HG03378 (cell line): ENCODE measurements at regions not wholly inside any gene's neighbourhood (a gene's known extent, or its start where the extent isn't known, plus 50 kb on each side); places are given as distances from the start of the nearest gene placed in this dataset.

Experiments used
- ATAC-seq: cut with Tn5 transposase; IDR thresholded peaks from one replicate; pipeline ENCODE4 v1.9.1; 2021; ENCODE audit warnings: mild to moderate bottlenecking, moderate library complexity; ENCODE audit not compliant: unreplicated experiment

DNA sequence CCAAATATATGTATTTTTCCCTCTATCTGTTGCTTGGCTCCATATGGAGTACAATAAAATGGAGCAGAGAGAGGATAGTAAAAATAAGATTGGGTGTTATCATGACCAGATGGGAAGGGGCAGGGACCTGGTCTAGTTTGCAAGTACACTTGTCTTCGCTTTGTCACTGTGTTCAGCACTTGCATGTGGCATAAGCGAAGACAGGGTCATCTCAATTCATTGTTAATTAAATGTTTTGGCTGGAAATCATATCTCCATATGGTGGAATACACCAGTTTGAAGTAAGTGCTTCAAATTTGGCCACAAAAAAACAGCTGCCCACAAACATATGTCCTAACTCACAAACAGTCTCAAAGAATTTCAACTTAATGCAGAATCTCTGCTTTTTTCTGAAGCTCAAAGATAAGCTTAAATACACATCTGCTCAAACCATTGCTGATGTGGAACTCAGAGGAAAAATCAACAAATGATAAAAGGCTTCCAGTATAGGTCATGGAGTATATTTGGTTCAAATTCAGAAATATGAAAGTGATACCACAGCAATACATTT, 865.4 kb downstream of the TLE4 start:
- ATAC-seq, result no peak

DNA sequence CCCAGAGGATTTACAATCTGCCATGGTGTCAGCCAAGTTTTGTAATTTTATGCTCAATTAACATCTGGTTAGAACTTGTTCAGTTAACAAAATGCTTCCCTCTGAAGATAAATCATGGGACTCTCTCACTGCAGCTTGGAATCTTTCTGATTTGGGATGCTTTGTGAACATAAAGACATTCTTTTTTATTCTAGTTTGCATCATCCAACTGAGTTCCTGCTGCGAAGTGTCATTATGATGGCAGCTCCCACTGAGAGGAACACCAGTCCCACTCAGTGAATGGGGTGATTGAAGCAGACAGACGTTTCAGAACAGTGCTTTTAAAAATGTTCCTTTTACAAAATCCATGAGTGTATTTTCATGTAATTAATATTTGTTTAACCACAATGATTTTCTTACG, 863.8 kb downstream of the TLE4 start:
- ATAC-seq, result no peak

DNA sequence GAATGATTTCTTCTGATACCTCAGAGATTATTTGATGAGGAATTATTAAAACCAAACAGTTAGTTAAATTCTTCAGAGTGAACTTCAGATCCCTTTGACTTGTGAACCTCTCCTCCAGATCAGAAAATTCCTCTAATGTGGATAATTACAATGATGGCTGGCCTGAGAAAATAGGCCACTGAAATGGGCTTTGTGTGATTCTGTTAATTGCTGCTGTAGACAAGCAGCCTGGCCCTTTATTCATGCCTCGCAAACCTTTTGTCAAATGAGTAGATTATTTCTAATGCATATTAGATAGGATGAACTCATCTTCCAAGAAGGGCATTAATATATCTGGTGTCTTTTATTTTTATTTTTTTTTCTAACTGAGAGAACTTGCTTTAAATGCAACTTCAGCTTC, 855.2 kb downstream of the TLE4 start:
- no peak for ATAC-seq

DNA sequence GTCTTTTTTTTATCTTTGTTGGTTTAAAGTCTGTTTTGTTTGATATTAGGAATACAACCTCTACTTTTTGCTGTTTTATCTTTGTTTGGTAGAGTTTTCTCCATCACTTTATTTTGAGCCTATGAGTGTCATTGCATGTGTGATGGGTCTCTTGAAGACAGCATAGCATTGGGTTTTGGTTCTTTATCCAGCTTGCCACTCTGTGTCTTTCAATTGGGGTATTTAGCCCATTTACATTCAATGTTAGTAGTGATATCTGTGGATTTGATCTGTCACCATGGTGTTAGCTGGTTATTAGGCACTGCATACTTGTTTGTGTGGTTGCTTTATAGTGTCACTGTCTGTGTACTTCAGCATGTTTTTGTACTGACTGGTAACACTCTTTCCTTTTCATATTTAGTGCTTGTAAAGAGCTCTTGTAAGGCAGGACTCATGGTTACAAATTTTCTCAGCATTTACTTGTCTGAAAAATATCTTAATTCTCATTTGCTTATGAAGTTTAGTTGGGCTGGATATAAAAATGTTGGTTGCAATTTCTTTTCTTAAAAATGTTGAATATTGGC, 845.5 kb downstream of the TLE4 start:
- ATAC-seq, result no peak

DNA sequence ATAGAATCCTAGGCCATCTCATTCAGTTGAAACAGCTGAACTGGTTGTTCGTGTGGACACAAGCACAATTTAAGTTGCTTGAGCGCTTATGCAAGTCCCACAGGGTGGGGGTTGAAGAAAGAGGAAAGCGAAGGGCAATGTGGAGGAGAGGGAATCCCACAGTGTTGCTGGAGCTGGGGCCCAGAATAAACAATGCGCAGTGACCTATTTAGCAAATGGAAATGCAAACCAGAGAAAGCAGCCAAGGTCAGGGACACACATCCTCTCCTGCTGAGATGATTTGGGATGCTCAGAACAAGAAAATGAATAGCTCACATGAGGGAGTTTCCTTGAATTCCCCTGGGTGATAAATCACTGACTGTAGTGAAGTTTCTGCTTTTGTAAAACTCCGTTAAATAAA, 838.3 kb downstream of the TLE4 start:
- ATAC-seq, result no peak

DNA sequence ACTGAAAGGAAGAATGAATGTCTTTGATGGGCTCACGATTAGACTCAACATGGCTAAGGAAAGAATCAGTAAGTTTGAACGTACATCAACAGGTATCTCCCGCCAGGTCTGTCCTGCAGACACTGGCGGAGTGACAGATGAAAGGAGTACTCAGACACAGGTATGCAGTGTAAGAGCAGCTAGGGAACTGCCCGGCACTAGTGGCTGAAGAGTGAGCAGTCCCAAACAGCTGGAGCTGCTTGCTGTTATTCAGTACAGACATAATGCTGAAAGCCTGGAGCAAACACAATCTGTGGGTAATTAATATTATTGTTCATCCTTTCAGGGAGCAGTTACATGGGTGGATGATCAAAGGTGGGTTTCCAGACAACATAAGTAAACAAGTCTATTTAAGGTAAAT, 835.5 kb downstream of the TLE4 start:
- no peak for ATAC-seq

DNA sequence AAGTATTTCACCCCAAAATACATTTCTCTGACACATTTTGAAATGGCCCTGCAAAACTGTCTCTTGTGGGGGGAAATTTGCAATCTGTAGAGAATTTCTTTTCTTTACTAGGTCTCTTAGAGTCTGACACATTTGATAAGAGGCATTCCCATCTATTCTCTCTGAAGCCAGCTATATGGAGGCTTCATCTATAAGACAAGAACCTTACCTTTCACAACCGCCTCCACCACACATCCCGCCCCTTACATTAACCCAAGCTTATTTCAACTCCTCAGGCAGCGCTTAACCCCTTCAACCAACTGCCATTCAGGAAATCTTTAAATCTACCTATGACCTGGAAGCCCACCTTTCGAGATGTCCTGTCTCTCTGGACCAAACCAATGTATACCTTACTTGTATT, 829.5 kb downstream of the TLE4 start:
- no peak for ATAC-seq

DNA sequence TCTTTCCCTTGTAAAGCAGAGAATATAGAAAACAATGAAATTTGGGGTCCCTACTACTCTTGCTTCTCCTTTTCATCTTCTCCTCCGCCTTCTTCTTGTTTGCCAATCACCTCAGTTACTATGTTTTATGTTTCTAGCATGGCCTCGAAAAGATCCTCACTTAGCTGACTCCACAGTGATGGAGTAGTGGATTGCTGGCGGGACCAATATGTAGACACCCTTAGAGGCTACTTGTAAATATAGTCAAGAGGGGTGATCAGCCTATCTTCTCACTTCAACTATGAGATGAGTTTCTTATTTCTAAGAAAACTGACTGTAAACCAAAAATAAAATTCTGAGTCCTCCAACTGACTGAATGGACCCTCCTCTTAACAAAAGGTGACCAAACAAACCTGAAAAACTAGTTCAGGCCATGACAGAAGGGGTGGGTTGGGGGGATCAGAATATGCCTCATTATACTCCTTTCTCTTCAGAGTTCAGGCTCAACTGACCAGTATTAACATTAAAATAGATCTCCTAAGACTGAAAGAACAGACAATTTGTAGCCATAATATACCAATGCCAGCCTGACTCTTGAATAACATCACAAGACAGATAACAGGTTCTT, 829.0 kb downstream of the TLE4 start:
- no peak for ATAC-seq

DNA sequence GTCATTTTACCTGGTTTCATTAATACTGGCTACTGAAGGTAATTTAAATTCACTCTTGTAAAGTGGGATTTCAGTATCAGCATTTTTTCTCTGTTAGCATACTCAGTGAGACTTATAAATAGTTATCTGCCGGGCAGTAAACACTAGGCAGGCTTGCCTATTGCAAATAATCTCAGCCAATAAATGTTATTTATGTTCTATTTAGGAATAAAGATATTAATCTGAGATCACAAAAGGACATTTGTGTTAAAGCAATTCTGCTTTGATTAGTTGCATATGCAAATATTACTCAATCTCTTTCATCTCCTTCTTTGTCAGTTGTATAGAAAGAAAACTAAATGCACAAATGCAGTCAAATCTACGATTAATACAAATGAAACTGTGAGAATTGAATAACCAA, 827.8 kb downstream of the TLE4 start:
- ATAC-seq, result no peak

DNA sequence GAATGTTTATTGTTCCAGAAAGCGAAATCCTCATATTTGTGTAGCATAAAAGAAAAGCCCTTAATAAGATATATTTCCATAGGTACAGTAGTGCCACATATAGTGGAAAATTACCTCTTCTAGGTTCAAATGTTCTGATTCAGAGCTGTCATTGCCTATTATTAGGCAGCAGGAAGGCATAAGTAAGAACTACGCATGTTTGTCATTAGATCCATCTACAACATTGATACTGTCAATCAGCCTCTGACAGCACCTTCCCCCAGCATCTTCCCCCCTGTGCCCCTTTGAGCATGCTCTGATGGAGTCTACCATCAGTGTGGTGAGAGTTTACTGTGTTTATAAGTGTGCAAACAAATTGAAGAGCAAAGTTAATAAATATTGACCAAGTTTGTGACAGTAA, 816.1 kb downstream of the TLE4 start:
- ATAC-seq, result no peak

DNA sequence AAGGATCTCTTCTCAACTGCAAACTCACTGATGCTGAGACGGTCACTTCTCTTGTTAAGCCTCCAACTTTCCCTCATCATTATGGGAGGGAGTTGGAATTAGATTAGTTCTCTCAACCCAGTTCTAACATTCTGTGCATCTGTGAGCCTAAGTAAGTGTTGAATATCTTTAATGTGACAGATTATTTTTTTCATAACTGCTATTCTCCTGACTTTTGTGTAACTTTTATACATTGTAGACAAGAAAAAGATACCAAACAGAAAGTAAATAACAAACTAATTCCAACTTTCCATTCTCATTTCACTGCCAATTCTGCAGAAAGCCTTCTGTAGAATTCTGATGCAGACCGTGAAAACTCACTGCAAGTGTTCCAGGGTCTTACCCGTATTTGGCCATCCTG, 813.5 kb downstream of the TLE4 start:
- no peak for ATAC-seq

DNA sequence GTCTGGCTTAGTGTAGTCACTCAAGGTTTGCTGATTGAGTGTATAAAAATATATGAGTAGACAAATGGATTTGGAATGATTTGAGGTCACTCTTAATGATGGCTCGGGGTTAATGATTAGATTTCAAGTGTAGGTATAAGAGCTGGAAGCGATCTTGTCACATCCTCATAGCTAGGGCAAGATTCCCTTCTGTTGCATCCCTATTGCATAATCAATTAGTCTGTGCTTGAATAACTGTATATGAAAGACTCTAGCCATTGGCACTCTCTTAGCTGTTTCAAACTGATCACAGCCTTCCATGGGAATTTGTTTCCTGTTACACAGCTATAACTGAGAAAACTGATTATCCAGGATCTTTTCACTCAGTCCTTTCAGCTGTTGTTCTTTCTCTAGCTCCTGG, 811.6 kb downstream of the TLE4 start:
- ATAC-seq, result no peak

DNA sequence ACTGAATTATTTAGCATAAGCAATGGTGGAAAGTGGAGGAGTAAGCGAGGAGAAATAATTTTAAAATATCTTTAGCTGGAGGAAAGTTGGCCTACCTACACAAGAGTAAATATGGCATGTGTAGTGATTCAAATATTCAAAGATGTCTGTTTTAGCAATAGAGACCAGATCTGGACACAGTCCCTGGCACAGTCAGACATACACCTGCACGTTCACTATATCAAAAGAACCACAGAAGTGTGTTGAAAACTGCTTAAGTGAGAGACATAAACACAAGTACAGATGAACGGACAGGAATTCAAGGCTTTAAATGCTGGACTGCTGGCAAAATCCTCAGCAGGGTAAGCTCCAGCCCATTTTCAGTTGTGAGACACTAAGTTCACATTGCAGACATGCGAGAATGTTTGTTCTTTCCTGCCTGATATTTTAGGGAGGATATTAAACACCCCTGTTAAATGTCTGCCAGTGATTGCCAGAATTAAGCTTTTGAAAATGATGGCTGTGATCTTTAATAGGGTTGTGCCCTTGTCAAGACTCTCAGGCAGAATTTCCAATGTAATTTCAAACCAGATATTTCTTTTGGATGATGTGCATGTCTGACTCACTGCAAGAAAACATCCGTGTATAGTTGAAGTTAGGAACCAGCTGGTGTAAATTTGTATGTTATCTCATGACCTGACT, 810.6 kb downstream of the TLE4 start:
- ATAC-seq, result no peak

DNA sequence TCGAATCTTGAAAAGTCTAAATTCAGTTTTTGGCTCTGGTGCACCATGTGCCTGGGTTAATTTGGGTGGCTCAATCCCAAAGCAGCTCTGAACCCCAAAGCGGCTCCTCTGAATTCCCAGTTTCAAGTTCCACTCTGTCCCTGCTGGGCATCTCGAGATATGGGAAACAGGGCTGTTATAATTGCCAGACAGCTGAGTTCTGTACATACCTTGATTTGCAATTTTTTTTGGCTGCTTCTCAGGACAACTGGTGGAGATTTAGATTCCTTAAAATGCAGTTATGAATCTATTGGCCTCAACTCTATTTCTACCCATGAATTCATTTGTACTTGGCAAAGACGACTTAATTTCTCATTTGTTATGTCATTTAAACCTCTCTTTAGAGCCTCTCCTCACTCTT, 808.5 kb downstream of the TLE4 start:
- ATAC-seq, result no peak

DNA sequence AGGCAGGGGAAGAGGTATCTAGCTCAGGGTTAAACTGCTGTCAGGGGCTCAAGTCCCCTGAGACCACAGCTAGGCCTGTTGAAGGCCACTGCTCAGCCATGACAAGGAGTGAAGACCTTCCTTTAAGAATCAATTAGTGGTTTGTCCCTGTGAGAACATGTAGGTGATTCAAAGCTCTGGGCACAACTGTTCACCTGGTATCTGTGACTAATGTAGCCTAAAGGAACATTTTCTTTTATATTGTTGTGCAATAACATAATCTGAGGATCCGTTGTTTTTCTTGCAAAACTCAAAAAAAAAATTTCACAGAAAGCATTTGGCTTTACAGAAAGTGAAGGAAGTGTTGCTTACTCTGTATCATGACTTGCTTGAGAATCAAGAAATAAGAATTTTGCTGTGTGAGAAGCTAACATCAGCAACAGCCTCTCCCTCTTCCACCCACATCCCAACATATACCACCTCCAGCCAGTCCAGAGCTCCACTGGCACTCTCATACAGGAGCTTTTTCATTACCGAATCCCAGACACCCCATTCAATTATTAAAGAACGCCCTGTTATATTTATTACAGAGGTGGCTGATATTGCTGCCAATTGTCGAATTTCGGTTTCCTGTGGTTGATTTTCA, 807.0 kb downstream of the TLE4 start:
- no peak for ATAC-seq

DNA sequence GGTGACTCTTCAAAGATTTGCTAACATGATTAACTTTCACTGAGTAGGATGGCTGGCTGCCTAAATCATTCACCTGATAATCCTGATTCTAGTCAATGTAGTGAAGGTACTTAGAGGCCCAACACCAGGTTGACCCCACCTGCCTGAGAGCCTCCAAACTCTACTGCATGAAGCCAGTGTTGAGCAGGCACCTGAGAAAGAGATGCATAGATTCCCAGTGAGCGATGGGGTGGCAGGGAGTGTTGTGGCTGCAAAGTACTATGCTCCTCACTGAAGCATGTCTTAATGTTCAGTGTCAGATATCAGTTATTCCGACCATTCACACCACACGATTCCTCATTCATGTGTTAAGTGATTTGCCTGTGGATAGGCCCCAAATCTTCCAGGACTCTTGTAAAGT, 804.4 kb downstream of the TLE4 start:
- ATAC-seq, result no peak

DNA sequence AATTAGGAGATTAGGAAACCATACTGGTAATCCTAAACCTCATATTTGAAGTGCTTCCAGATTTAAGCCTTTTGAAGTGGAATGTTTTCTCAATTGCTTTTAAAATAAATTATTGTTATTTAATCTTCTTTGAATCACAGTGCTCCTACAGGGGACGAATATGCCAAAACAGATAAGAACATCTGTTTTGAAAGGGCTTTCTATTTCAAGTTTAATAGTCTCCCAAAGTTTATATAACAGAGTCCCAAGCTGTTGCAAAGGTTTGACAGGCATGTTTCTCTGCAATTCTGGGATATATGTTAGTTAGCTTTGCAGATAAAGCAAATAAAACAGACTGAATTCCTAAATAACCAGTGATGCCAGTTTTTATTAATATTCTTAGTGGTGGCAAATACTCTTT, 803.7 kb downstream of the TLE4 start:
- ATAC-seq, result no peak

DNA sequence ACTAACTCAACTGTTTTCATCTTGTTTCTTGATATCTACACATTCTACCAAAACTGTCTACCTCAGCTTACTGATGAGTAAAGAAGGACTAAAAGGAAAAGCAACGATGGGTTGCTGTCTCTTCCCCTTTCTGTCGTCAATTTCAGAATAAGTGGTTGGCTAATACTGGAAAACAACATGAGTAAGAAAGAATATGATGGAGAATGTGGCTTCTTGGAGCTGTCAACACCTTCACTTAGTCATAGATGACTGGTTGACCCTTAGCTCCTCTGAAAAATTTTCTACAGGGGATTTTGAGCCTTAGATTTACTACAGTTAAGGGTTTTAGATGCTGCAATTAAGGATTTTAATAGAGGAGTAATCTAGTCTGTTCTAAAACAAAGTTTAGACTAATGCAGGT, 797.9 kb downstream of the TLE4 start:
- ATAC-seq, result no peak

DNA sequence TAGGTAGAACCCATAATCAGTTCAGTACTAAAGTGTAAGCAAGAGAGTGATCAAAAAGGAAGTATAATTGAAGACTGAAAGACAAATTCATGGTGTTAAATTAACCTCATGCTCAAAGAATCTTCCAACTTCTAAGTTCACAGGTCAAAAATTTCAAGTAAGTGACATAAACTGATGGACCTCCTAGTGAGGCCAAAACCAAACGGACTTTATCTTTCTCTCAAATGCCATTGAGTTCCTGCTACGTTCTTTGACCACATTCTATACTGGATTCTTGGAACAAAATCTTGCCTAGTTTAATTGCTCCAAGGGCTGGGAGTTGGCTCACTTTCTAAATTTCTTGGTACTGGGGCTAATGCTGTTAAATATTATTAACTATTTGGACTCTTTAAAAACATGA, 794.9 kb downstream of the TLE4 start:
- no peak for ATAC-seq

DNA sequence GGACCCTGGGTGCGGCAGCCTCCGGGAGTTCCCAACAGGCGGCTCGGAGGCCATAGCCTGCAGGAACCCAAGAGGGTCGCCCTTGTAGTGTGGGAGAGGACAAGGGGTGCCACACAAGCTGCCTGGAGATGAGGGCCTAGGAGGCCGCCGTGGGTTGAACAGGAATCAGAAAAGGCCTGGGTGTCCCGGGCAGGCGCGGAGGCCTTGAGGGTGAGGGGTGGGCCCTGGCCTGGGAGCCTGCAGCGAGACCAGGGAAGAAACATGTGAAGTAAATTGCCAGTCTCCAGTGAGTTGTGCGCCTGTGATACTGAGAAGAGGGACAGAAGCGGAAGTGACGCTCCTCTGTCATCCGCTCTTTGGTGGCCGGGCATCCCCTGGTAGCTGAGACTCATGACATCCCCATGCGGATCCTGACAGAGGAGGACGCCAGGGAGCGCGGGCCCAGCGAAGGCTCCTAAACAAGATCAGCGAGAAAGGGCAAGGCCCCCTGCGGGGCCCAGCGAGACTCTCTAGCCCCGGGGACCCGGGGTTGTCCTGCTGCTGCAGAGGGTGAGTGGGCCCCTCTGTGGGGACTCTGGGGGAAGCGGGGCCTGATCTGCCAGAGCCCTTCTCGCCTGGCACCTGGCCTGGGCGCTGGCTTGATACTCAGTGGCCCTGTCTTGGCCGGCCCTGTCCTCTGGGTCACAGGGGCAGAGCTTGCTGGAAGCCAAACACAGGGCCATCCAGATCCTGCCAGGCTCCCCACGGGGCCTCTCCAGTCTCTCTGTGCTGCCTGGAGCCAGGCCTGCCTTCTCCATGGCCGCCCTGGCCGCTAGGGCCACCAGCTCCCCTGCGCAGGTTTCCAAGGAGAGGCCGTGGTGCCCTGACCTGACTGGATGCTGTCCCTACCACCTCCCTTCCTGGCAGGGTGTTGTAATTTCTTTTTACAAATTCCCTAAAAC, 788.4 kb downstream of the TLE4 start:
- no peak for ATAC-seq

DNA sequence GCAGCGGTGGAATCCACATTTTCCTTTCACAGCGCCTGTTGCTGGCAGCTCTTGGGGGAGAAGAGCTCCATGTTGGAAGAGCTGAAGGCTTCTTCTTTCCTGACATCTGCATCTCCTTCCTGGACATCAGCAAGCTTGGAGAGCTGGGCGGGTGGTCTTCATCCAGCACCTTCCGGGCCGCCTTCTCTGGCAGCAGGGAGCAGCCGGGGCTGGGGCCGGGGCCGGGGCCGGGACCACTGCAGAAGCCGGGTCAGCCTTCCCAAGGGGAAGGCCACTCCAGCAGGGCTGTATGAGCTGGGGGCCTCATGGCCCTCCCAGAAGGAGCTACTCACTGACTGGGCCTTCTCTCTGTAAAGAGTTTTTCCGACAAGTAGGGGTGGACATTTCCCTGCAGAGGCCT, 787.5 kb downstream of the TLE4 start:
- ATAC-seq, result no peak
